Adrenal gland (tissue), 9 donors: ENCODE measurements at regions not wholly inside any gene's neighbourhood (a gene's known extent, or its start where the extent isn't known, plus 50 kb on each side); places are given as distances from the start of the nearest gene placed in this dataset.

ENCODE experiments used
- DNase-seq, 7 donors: peaks; one replicate each; pipeline ENCODE4 v3.0.0-alpha.2; 2019 to 2020
- H3K27ac ChIP-seq, 5 donors: fragments of 200-600 bp; sonication (generic) in 4 of 5; 1 replicate in 3 of 5; 2 replicates in 2 of 5; pipeline versions ENCODE4 v1.5.1 to v1.8.0; 2016 to 2020; ENCODE audit warnings: mild to moderate bottlenecking in 1 of 5
- H3K27me3 ChIP-seq: fragments of 200-600 bp; 2 replicates; pipeline ENCODE4 v1.8.0; 2021
- H3K36me3 ChIP-seq, 2 donors: fragments of 200-600 bp; replicated peaks in 1 of 2; 1 replicate in 1 of 2; 2 replicates in 1 of 2; pipeline versions ENCODE4 v1.5.1 to v1.8.0; 2018 to 2022
- H3K4me1 ChIP-seq, 2 donors: fragments of 200-600 bp; replicated peaks in 1 of 2; 1 replicate in 1 of 2; 2 replicates in 1 of 2; pipeline versions ENCODE4 v1.5.1 to v1.8.0; 2018 to 2021
- H3K4me3 ChIP-seq, 4 donors: fragments of 200-600 bp; sonication (generic) in 3 of 4; one replicate each; pipeline ENCODE4 v1.5.1; 2016 to 2018
- H3K9me3 ChIP-seq, 3 donors: fragments of 200-600 bp; sonication (generic) in 1 of 3; replicated peaks in 1 of 3; 1 replicate in 2 of 3; 2 replicates in 1 of 3; pipeline versions ENCODE4 v1.5.1 to v1.8.0; 2016 to 2021
- CTCF ChIP-seq, 6 experiments: fragments of 450-650 bp in 4 of 6; fragments of 200-600 bp in 2 of 6; sonication (generic) in 1 of 6; IDR thresholded peaks; 1 replicate in 5 of 6; 2 replicates in 1 of 6; pipeline versions ENCODE4 v1.5.1 to v1.8.0; 2016 to 2021; ENCODE audit warnings: antibody characterized with exemption in 6 of 6, mild to moderate bottlenecking in 2 of 6, moderate library complexity in 1 of 6
- POLR2A ChIP-seq, 2 donors: fragments of 450-650 bp; IDR thresholded peaks; one replicate each; pipeline ENCODE4 v1.6.1; 2017; ENCODE audit warnings: antibody characterized with exemption in 2 of 2, mild to moderate bottlenecking in 2 of 2, moderate library complexity in 1 of 2
- WGBS, 4 donors: extraction: QIAGEN DNeasy Blood & Tissue Kit in 2 of 4; methylation state at CpG; one replicate each; pipeline versions ENCODE4 v1.1.5 to v1.1.7; 2013 to 2017; 5-methylcytosine and 5-hydroxymethylcytosine counted together
- intact Hi-C, 2 donors: fragments of 100-400 bp; cut with DNase I; formaldehyde crosslinking; loops; one replicate each; pipeline versions ENCODE4 v1.14.1 to v1.15.0; 2022 to 2023
- donor health status: healthy with polysubstance abuse.
- donor health status: Bipolar disorder and iron deficiency.
- donor health status: DM: yes; HTN: yes; CAD: no.
- donor health status: DM: no; HTN: no; CAD: no.
- donor health status: DM: no; HTN: no; CAD: no.

- no peak overlapping the region for H3K27ac ChIP-seq
- H3K27me3 ChIP-seq, result no peaks in the 10 kb centered on the region
- H3K36me3 ChIP-seq, result no peaks in the 10 kb centered on the region
- no peak overlapping the region for H3K4me3 ChIP-seq
- no peaks in the 10 kb centered on the region for H3K9me3 ChIP-seq
- intact Hi-C loops, result no loop called here
- TF ChIP-seq POLR2A (IDR thresholded peaks at IDR 0.05) (no peak), CTCF (IDR thresholded peaks at IDR 0.05) (no peak)
- no peaks in the 10 kb centered on the region for H3K4me1 ChIP-seq
- no peak for DNase-seq
- WGBS, 4 donors, result 47 to 67% (median 63%) methylated on average over 5 of the region's 5 CpGs
These were observed 979.8 kb downstream of the VRK1 start for GRCh38 chr14:97776890-97777558.

GRCh38 chr14:97777622-97778355, 980.6 kb downstream of the VRK1 start:
- Histone ChIP-seq H3K36me3 (no peaks in the 10 kb centered on the region), H3K4me1 (no peaks in the 10 kb centered on the region), H3K4me3 (no peak overlapping the region), H3K9me3 (no peaks in the 10 kb centered on the region), H3K27ac (no peak overlapping the region), H3K27me3 (no peaks in the 10 kb centered on the region)
- DNase-seq, result no peak
- WGBS, 4 donors, result 68 to 80% (median 74%) methylated on average over 9 of the region's 9 CpGs
- intact Hi-C loops, result no loop called here
- TF ChIP-seq CTCF (IDR thresholded peaks at IDR 0.05) (no peak), POLR2A (IDR thresholded peaks at IDR 0.05) (no peak)

- Histone ChIP-seq H3K27ac (no peak overlapping the region), H3K27me3 (no peaks in the 10 kb centered on the region), H3K36me3 (no peaks in the 10 kb centered on the region), H3K4me3 (no peak overlapping the region), H3K4me1 (no peaks in the 10 kb centered on the region), H3K9me3 (no peaks in the 10 kb centered on the region)
- intact Hi-C loops, result no loop called here
- TF ChIP-seq CTCF (IDR thresholded peaks at IDR 0.05) (no peak), POLR2A (IDR thresholded peaks at IDR 0.05) (no peak)
- no peak for DNase-seq
- WGBS, 4 donors, result 63 to 69% (median 67%) methylated on average over 5 of the region's 5 CpGs
These were observed 982.0 kb downstream of the VRK1 start for GRCh38 chr14:97779140-97779539.

- Histone ChIP-seq H3K27ac (no peak overlapping the region), H3K4me1 (no peaks in the 10 kb centered on the region), H3K9me3 (no peaks in the 10 kb centered on the region), H3K27me3 (no peaks in the 10 kb centered on the region), H3K36me3 (no peaks in the 10 kb centered on the region), H3K4me3 (no peak overlapping the region)
- 86 to 90% (median 88%) methylated on average over 5 of the region's 5 CpGs for WGBS, 4 donors
- intact Hi-C loops, result no loop called here
- TF ChIP-seq POLR2A (IDR thresholded peaks at IDR 0.05) (no peak), CTCF (IDR thresholded peaks at IDR 0.05) (no peak)
- no peak for DNase-seq
These were observed 983.6 kb downstream of the VRK1 start for GRCh38 chr14:97780804-97781203.
